ENCODE measurements at regions not wholly inside any gene's neighbourhood (a gene's known extent, or its start where the extent isn't known, plus 50 kb on each side); places are given as distances from the start of the nearest gene placed in this dataset.

- TF ChIP-seq GABPA (IDR thresholded peaks at IDR 0.05; ENCODE audit: low read depth) (no peak), POLR2A (IDR thresholded peaks at IDR 0.05; ENCODE audit: low read depth, low read length) (no peak), TAF1 (IDR thresholded peaks at IDR 0.05; ENCODE audit: borderline replicate concordance, low read depth, low read length) (no peak), YBX1 (IDR thresholded peaks at IDR 0.05) (no peak), EGR1 (IDR thresholded peaks at IDR 0.05; ENCODE audit: borderline replicate concordance in 1 of 2, low read depth in 2 of 2, low read length in 2 of 2) (no peak), HSF1 (IDR thresholded peaks at IDR 0.05; ENCODE audit: low read depth, low read length) (no peak), SMAD1 (IDR thresholded peaks at IDR 0.05; ENCODE audit: low read depth, partially characterized antibody) (no peak), ZNF207 (IDR thresholded peaks at IDR 0.05; ENCODE audit: borderline replicate concordance) (no peak), EP300 (IDR thresholded peaks at IDR 0.05; ENCODE audit: borderline replicate concordance in 1 of 2, control insufficient read depth in 1 of 2, low read depth in 2 of 2, low read length in 2 of 2) (no peak), MXI1 (IDR thresholded peaks at IDR 0.05; ENCODE audit: low read depth, low read length) (no peak), USF2 (IDR thresholded peaks at IDR 0.05; ENCODE audit: borderline replicate concordance, low read depth, low read length) (no peak), RAD51 (IDR thresholded peaks at IDR 0.05) (no peak), CREM (IDR thresholded peaks at IDR 0.05; ENCODE audit: low read depth) (no peak)
Observed at GRCh38 chr6:1075880-1076279, 236.0 kb upstream of the FOXQ1 start.

All from GM12878 (cell line).